H1 (cell line): ENCODE measurements at regions not wholly inside any gene's neighbourhood (a gene's known extent, or its start where the extent isn't known, plus 50 kb on each side); places are given as distances from the start of the nearest gene placed in this dataset.
"Not testable (repeated sequence)": the region's sequence is repeated elsewhere in the genome, so short reads cannot be mapped to it uniquely, and the experiment has no call there.

Experiments
- CTCF ChIA-PET: fragments of 300-600 bp; sonication (Branson Sonifier 250); formaldehyde crosslinking; loops from one replicate; lab custom pipeline; 2021; ENCODE audit not compliant: partially characterized antibody; lab: Charles Lee
- POLR2A ChIA-PET: fragments of 300-600 bp; sonication (Branson Sonifier 250); formaldehyde crosslinking; loops from one replicate; lab custom pipeline; 2021; ENCODE audit warnings: inconsistent platforms; ENCODE audit not compliant: partially characterized antibody; lab: Charles Lee
- DNase-seq, 2 experiments: peaks; one replicate each; pipeline versions ENCODE4 v3.0.0 to v3.0.0-alpha.2; 2010 to 2022; ENCODE audit warnings: low spot score in 2 of 2, low read depth in 1 of 2, mixed read lengths in 1 of 2
- FAIRE-seq: peaks from 2 replicates; lab custom pipeline; 2011; peaks lifted over from hg19 to GRCh38; lab: Jason Lieb, UNC
- H2AFZ ChIP-seq: 2 replicates; pipeline ENCODE4 v1.8.1; 2012; ENCODE audit warnings: low read length, inconsistent platforms
- H2AK5ac ChIP-seq: 2 replicates; pipeline ENCODE4 v1.6.1; 2013; ENCODE audit warnings: low read depth, low read length
- H2BK120ac ChIP-seq: replicated peaks from 2 replicates; pipeline ENCODE3; 2013; ENCODE audit warnings: low read depth, low read length, inconsistent platforms
- H2BK12ac ChIP-seq: 2 replicates; pipeline ENCODE4 v1.6.1; 2013; ENCODE audit warnings: low read depth, low read length
- H2BK15ac ChIP-seq: 2 replicates; pipeline ENCODE4 v1.6.1; 2013; ENCODE audit warnings: low read length
- H2BK20ac ChIP-seq: 2 replicates; pipeline ENCODE4 v1.6.1; 2013; ENCODE audit warnings: low read length
- H2BK5ac ChIP-seq: 2 replicates; pipeline ENCODE4 v1.6.1; 2013; ENCODE audit warnings: low read depth, low read length
- H3K14ac ChIP-seq: 2 replicates; pipeline ENCODE4 v1.6.1; 2013; ENCODE audit warnings: inconsistent platforms; ENCODE audit not compliant: insufficient read length
- H3K18ac ChIP-seq: 2 replicates; pipeline ENCODE4 v1.6.1; 2013; ENCODE audit warnings: low read length; ENCODE audit errors: extremely low read depth
- H3K23ac ChIP-seq: 2 replicates; pipeline ENCODE4 v1.6.1; 2013; ENCODE audit warnings: inconsistent platforms; ENCODE audit not compliant: insufficient read length
- H3K23me2 ChIP-seq: 2 replicates; pipeline ENCODE4 v1.6.1; 2013; ENCODE audit warnings: low read depth, low read length
- H3K27ac ChIP-seq: 2 replicates; pipeline ENCODE4 v1.6.1; 2011; ENCODE audit warnings: low read depth, low read length, inconsistent platforms
- H3K27me3 ChIP-seq, 4 experiments: replicated peaks in 1 of 4; 1 replicate in 1 of 4; 2 replicates in 3 of 4; pipeline versions ENCODE4 v1.6.1 to v1.8.1; 2011 to 2013; ENCODE audit warnings: low read length in 3 of 4, mild to moderate bottlenecking in 3 of 4, inconsistent platforms in 2 of 4, mixed read lengths in 2 of 4, moderate library complexity in 1 of 4; ENCODE audit not compliant: control insufficient read depth in 3 of 4, insufficient read depth in 3 of 4; ENCODE audit errors: extremely low read depth in 1 of 4
- H3K36me3 ChIP-seq, 4 experiments: 2 replicates each; pipeline versions ENCODE4 v1.6.1 to v1.8.1; 2011 to 2013; ENCODE audit warnings: mild to moderate bottlenecking in 4 of 4, low read length in 3 of 4, moderate library complexity in 2 of 4, control low read depth in 1 of 4, inconsistent platforms in 1 of 4; ENCODE audit not compliant: insufficient read depth in 4 of 4, control insufficient read depth in 2 of 4
- H3K4ac ChIP-seq: replicated peaks from 2 replicates; pipeline ENCODE3; 2013; ENCODE audit warnings: low read length, low read depth, mixed read lengths, inconsistent platforms; ENCODE audit not compliant: insufficient read length
- H3K4me1 ChIP-seq, 4 experiments: replicated peaks in 1 of 4; 1 replicate in 1 of 4; 2 replicates in 3 of 4; pipeline versions ENCODE4 v1.6.1 to v1.8.1; 2011 to 2013; ENCODE audit warnings: low read length in 3 of 4, inconsistent platforms in 2 of 4, mixed read lengths in 1 of 4; ENCODE audit not compliant: insufficient read depth in 4 of 4, control insufficient read depth in 3 of 4
- H3K4me2 ChIP-seq, 2 experiments: 2 replicates each; pipeline versions ENCODE4 v1.6.1 to v1.8.1; 2011 to 2013; ENCODE audit warnings: low read depth in 2 of 2, low read length in 2 of 2, control low read depth in 1 of 2, inconsistent platforms in 1 of 2, mild to moderate bottlenecking in 1 of 2; ENCODE audit not compliant: insufficient read depth in 1 of 2
- H3K4me3 ChIP-seq, 4 experiments: fragments of 200-600, 300-600 bp in 1 of 4; sonication (generic), shearing (Covaris generic), sonication (Bioruptor Twin) in 1 of 4; 2 replicates each; pipeline versions ENCODE4 v1.5.1 to v1.8.1; 2011 to 2016; ENCODE audit warnings: low read length in 4 of 4, low read depth in 3 of 4, control low read depth in 2 of 4, inconsistent platforms in 2 of 4, mild to moderate bottlenecking in 2 of 4, mixed read lengths in 1 of 4, moderate library complexity in 1 of 4; ENCODE audit not compliant: insufficient read depth in 2 of 4; ENCODE audit errors: extremely low read depth in 1 of 4
- H3K56ac ChIP-seq: replicated peaks from 2 replicates; pipeline ENCODE3; 2013; ENCODE audit warnings: low read depth, mild to moderate bottlenecking, mixed read lengths, low read length, inconsistent platforms; ENCODE audit not compliant: insufficient read length
- H3K79me1 ChIP-seq: 2 replicates; pipeline ENCODE4 v1.6.1; 2013; ENCODE audit warnings: low read depth, low read length, control low read depth
- H3K79me2 ChIP-seq, 2 experiments: 2 replicates each; pipeline versions ENCODE4 v1.6.1 to v1.8.1; 2012 to 2013; ENCODE audit warnings: low read length in 2 of 2, mild to moderate bottlenecking in 2 of 2, inconsistent platforms in 1 of 2; ENCODE audit not compliant: insufficient read depth in 2 of 2, control insufficient read depth in 1 of 2
- H3K9ac ChIP-seq, 4 experiments: replicated peaks in 1 of 4; 1 replicate in 1 of 4; 2 replicates in 3 of 4; pipeline versions ENCODE4 v1.6.1 to v1.8.1; 2011 to 2013; ENCODE audit warnings: low read depth in 3 of 4, low read length in 3 of 4, control low read depth in 2 of 4, mild to moderate bottlenecking in 2 of 4, moderate library complexity in 2 of 4, inconsistent platforms in 1 of 4; ENCODE audit errors: extremely low read depth in 1 of 4
- H3K9me3 ChIP-seq, 2 experiments: 2 replicates each; pipeline versions ENCODE4 v1.6.1 to v1.8.1; 2012 to 2013; ENCODE audit warnings: mild to moderate bottlenecking in 2 of 2, moderate library complexity in 2 of 2, control low read depth in 1 of 2, inconsistent platforms in 1 of 2, low read depth in 1 of 2, low read length in 1 of 2, mixed read lengths in 1 of 2; ENCODE audit not compliant: insufficient read depth in 2 of 2
- H4K20me1 ChIP-seq, 2 experiments: replicated peaks in 1 of 2; 2 replicates each; pipeline versions ENCODE3 to v1.8.1; 2011 to 2013; ENCODE audit warnings: inconsistent platforms in 2 of 2, low read length in 2 of 2, mild to moderate bottlenecking in 1 of 2; ENCODE audit not compliant: insufficient read depth in 2 of 2, control insufficient read depth in 1 of 2
- H4K5ac ChIP-seq: 2 replicates; pipeline ENCODE4 v1.6.1; 2013; ENCODE audit warnings: low read length, low read depth, mixed read lengths, inconsistent platforms; ENCODE audit not compliant: insufficient read length
- H4K8ac ChIP-seq: 2 replicates; pipeline ENCODE4 v1.8.0; 2013; ENCODE audit warnings: mild to moderate bottlenecking, moderate library complexity, low read length, inconsistent platforms; ENCODE audit not compliant: insufficient read depth; ENCODE audit errors: extremely low read depth
- H4K91ac ChIP-seq: replicated peaks from 2 replicates; pipeline ENCODE3; 2013; ENCODE audit warnings: low read length, mixed read lengths, inconsistent platforms; ENCODE audit not compliant: insufficient read length
- WGBS, 2 experiments: shearing (Covaris generic) in 1 of 2; methylation state at CpG; one replicate each; pipeline versions ENCODE4 v1.1.6 to v1.1.7; 2013 to 2015; ENCODE audit warnings: low lambda C conversion rate in 2 of 2, mixed read lengths in 2 of 2, inconsistent platforms in 1 of 2, low coverage in 1 of 2, missing lambda C conversion rate in 1 of 2; ENCODE audit not compliant: insufficient replicate concordance in 2 of 2, insufficient coverage in 1 of 2, insufficient read length in 1 of 2; ENCODE audit errors: extremely low coverage in 1 of 2, missing lambda C conversion rate in 1 of 2; 5-methylcytosine and 5-hydroxymethylcytosine counted together

GRCh38 chr11:21804523-21804922 lies 388.4 kb upstream of the ANO5 start:
- H2BK20ac ChIP-seq, DNase-seq, H3K36me3 ChIP-seq, CTCF ChIA-PET, H2BK15ac ChIP-seq, H3K18ac ChIP-seq, H3K27ac ChIP-seq, H4K20me1 ChIP-seq, H2AK5ac ChIP-seq, H3K23ac ChIP-seq, H2BK5ac ChIP-seq, H3K14ac ChIP-seq, FAIRE-seq, H3K9ac ChIP-seq, H2AFZ ChIP-seq, H3K23me2 ChIP-seq, H2BK12ac ChIP-seq, POLR2A ChIA-PET, H3K4me3 ChIP-seq, H4K5ac ChIP-seq, H3K79me2 ChIP-seq, H3K4me1 ChIP-seq, H4K91ac ChIP-seq, H3K4ac ChIP-seq, H3K4me2 ChIP-seq, H2BK120ac ChIP-seq, H3K79me1 ChIP-seq, H3K27me3 ChIP-seq, H3K56ac ChIP-seq, H4K8ac ChIP-seq: not testable (repeated sequence)
- 83% methylated on average over 1 of the region's 1 CpG; no CpG with 5 or more reads in 1 of the 2 experiments for WGBS, 2 experiments
- H3K9me3 ChIP-seq, result peaks cover 0 to 11% of the 10 kb centered on the region in 2 experiments; a peak in 1 of 4 replicates
